NCI-H510A (cell line): ENCODE measurements at regions not wholly inside any gene's neighbourhood (a gene's known extent, or its start where the extent isn't known, plus 50 kb on each side); places are given as distances from the start of the nearest gene placed in this dataset.

ENCODE experiments used
- DNase-seq: peaks from one replicate; lab custom pipeline; 2025; lab: John Stamatoyannopoulos, UW

DNA sequence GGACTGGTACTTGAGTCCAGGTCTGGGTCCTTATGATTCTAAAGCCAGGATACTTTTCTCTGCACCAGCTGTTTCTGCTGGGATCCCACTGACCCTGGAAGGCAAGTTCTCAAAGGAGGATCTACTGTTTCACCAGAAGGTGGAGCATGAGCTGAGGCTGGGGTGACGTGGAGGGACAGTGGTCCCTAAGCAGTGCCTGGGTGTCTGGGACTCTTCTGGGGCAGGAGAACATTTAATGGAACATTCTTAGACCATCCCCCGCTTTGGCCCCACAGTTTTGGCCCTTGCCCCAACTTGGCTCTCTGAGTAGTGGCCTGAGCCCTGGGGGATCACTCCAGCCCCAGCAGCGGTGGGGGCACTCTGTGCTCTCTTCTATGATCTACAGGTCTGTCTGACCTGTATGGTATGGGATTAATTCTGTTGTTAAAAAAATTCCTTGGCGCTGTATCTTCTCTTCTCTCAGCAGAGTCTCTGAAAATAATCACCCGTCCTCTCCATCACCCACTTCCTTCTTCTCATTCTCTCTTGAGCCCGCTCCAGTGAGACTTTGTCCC is 60.3 kb upstream of the CSF3R start:
- no peak for DNase-seq

DNA sequence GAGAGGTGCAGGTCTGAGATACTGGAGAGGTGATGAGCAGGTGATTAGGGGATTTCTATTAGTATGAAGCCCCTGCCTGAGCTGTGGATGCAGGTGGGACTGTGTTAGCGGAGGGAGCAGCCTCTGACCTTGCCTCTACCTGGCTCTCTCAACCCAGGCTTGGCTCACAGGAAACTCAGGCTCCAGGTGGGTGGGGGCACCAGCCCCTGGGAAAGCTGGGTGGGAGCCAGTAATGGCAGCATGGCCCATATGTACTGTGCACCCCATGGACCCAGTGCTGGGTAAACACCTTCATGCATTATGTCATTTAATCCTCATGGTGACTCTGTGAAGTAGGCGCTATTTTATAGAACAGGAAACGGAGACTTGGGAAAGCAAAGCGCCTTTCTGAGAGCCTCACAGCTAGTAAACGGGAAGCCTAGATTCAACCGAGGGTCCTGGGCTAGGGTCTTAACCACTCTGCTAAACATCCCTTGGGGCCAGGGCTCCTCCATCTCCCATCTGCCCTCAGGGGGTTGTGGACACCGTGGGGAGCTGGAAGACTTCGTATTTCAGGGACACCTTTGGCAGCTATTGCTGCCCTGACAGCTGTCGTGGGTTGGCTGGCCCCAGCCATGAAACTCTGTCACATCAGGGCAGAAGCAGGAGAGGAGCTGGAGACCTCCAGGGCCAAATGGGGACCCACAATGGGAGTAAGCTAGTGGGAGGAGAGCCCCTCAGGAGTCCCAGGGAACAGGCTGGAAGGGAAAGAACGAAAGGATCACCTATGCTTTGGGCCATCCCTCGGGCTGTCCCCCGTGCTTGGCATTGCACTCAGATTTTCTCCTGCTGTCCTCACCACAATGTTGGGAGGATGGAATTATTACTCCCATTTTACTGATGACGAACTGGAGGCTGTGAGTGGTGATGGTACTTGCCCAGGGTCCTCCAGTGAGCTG is 59.6 kb upstream of the CSF3R start:
- peak; percentile 48 for DNase-seq

DNA sequence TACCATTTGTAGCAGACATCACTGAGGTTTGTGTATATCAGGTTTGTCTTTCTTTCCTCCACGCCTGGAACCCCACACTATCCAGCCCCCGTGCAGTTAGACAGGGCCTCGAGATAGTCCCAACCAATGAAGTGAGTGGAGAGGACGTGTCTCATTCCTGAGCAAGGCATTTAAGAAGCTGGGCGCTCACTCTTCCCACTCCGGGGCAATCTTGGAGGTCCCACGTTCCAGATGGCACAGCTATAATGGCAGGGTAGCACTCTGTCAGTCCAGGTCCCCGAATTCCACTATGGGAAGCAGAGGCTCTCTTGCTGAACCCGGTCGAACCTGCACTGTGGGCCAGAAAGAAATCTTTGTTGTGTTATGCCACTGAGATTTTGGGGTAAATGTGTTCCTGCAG is 57.3 kb upstream of the CSF3R start:
- DNase-seq: no peak

DNA sequence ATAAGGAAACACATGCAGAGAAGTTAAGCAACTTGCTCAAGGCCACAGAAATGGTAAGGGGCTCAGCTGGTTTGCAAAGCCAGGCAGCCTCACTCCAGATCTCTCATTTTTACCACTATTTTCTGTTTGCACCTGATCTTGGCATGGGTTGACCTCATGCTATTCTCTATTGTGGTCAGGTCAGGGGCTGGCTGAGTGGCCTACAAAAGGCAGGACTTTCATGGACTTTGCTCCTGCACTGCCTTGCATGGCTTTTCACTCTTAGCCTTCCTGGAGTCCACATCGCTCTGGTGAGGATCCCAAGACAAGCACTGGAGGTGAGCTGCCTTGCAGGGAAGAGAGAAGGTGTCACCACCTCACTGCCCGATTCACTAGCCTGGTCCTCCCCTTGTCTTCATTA is 56.8 kb upstream of the CSF3R start:
- no peak for DNase-seq

DNA sequence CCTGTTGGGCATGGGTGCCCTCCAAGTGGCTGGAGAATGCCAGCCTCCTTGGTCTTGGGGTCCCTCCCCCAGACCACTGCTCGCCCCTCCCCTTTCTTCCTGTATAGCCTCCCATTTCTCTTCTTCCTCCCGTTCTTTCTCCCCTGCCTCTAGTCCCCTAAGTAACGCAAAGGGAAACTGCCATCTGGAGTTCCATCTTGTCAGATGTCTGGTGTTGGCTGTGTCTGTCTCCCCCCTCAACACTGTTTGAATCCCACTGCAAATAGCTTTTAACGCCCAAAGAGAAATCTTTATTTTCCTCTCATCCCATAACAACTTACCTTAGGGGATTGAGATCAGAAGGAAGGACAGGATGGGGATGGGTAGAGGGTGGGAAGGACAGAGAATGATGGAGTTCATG is 55.3 kb upstream of the CSF3R start:
- no peak for DNase-seq

DNA sequence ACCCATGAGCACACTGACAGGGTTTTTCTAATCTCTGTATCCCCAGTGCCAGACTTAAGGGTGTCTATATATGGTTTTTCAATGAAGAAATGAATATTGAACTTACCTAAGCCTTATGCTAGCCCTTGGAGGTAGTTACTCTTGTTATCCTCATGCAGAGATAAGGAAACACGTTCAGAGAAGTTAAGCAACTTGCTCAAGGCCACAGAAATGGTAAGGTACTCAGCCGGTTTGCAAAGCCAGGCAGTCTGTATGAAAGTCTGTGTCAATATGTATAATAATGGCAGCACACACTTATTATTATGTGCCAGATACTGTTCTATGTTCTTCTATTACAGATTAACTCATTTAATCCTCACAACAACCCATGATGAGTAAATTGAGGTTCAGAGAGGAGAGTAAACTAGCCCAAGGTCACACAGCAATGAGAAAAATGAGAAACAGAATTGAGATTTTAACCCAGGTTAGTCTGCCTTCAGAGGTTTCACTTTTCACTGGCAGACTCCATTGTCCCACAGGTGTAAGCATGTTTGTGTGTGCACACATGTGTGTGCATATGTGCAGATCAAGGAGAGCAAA is 54.6 kb upstream of the CSF3R start:
- no peak for DNase-seq

DNA sequence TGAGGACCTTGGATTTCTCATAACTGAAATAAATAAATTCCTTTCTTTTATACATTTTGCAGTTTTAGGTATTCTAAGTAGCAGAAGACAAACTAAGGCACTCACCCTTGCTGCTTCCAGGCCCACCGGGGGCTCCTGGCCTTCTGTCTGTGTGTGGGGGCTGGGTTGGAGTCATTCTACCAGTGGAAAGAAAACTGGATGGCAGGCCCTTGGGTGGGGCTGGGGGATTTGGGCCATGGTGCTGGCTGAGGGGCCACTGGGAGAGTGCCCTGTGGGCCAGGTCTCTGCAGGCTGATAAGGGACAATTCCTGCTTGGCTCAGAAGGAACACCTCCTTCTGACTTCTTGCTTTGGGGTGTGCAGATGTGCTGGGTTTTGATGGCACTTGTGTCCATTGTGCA is 54.0 kb upstream of the CSF3R start:
- DNase-seq: no peak

DNA sequence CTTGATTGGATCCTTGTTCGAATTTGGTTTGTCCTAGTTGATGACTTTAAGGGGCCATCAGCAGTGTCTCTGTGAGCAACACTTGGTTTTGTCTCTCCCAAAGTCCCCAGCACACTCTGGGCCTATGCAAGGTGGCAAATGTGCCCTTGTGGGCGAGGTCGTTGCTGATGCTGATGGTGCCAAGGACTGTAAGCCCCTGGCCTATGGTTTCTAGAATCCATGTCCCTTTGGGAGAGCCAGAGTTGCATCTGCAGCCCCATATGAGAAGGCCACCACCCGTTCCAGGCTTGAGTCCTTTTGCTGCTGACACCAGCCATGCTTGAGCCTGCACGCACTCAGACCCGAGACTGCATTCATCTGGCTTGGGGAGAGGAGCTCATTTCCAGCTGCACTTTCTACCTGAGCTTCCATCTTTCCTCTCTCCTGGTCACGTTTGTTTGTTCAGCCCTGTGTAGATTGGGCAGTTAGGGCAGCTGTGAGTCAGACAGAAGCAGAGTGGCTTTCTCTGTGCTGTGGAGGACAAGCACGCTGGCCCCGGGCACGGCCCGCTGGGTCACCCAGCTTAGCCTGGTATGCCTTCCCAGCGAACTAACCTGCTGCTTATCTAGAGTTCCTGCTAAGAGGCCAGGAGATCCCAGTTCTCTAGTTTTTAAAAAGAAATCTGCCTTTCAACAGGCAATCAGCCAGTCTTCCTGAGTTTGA is 52.1 kb upstream of the CSF3R start:
- no peak for DNase-seq

DNA sequence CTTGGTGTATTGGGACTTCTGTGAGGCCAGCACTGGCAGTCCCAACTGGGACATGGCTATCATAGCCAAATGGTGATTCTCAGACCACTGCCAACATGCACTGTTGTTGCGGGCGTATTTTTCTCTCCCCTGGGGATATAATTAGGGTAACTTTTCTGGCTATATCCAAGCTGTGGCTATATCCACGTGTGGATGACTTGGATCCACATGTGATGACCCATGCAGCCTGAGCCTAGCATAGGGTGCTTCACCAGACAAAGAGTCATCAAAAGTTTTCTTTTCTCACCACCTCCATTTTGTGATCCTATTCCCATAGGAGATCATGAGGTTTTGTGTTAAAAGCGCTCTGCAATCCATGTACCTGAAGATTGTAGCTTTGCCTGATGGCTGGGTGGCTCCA is 51.2 kb upstream of the CSF3R start:
- DNase-seq: no peak

DNA sequence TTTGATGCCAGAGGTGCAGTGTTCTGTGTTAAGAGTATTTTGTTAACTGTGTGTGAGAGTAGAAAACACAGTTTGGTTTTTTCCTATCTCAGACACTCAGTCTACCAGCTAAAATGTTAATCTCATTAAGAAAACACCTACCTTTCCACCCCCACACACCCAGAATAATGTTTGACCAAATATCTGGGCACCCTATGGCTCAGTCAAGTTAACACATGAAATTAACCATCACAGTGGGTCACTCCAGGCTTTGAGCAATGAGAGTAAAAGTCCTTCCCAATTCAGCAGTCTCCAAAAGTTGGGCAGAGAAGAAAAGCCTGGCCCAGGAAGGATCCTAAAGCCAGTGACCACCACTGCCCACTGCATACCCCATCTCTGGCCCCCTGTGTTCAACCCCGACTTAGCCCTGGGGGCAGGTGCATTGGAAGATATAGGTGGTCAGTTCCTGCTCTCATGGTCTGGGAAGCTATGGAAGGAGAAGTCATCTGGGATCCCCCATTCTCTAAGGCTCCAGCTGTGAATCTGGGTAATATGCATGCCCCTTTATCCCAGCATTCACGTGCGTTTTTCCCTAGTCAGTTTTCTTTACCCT is 50.2 kb upstream of the CSF3R start:
- no peak for DNase-seq
